ENCODE measurements at regions not wholly inside any gene's neighbourhood (a gene's known extent, or its start where the extent isn't known, plus 50 kb on each side); places are given as distances from the start of the nearest gene placed in this dataset.

GRCh38 chr4:41472081-41472480 lies 65.9 kb upstream of the LIMCH1 start:
- TF ChIP-seq CTCF (IDR thresholded peaks at IDR 0.05) (no peak), POLR2A (IDR thresholded peaks at IDR 0.05) (no peak), POLR2AphosphoS5 (IDR thresholded peaks at IDR 0.05) (no peak), EP300 (IDR thresholded peaks at IDR 0.05) (no peak)

Measured in sigmoid colon (tissue), 4 donors.